ENCODE measurements at regions not wholly inside any gene's neighbourhood (a gene's known extent, or its start where the extent isn't known, plus 50 kb on each side); places are given as distances from the start of the nearest gene placed in this dataset.

- DNase-seq, result no peak
Observed at GRCh38 chr2:146814971-146815370, 1029.9 kb upstream of the ACVR2A start.

DNA sequence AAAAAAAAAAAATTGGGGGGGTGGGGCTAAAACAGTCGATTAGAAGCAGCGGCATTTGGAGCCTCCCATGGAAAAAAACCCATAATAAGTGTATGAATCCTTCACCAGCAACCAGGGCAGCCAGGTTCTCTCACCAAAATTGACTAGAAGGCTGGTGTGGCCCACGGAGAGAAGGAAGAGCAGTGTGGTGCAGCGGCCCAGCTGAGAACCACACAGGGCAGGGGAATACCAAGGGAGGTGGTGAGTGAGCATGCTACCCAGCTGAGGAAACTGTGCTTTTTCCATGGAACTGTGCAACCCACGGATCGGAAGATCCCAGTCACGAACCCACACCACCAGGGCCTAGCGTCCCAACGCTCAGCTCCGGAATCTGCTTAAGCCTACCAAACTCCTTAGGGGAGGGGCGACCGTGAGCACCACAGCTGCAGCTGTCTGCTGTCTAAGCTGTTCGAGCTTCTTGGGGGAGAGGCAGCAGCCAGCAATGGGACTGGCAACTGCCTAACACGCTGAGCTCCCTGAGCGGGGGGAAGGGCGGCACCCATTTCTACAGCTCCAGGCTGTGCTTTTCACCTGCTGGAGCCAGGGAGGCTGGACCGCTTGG lies 1037.2 kb upstream of the ACVR2A start:
- DNase-seq, result peak in 2 of 3 donors; percentile 10 to 29

GRCh38 chr2:146806364-146807005 lies 1038.3 kb upstream of the ACVR2A start:
- peak in 1 of 3 donors; percentile 42 for DNase-seq

DNA sequence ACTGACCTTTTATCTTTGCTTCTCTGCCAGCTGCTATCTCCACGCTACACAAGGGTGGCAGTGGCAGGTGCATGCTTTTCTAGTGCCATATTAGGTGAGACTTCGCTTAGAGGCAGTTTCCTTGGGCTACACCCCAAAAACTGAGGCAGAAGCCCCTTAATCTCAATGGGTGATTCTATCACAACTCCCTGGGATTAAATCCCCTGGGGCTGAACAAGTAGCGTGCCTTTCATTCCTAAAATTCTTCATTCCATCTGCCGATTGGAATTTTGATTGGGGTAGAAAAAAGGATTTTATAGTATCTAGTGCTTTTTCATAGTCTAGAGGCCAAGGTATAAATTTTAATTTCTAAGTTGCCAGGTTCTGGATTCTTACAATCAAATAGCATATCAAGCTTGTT lies 1040.5 kb upstream of the ACVR2A start:
- DNase-seq, result no peak

GRCh38 chr2:146801886-146802285 lies 1042.9 kb upstream of the ACVR2A start:
- DNase-seq, result no peak

GRCh38 chr2:146786396-146786795 lies 1058.4 kb upstream of the ACVR2A start:
- no peak for DNase-seq

GRCh38 chr2:146785101-146785500 lies 1059.7 kb upstream of the ACVR2A start:
- DNase-seq, result peak in 1 of 3 donors; percentile 4

GRCh38 chr2:146784602-146785001 lies 1060.2 kb upstream of the ACVR2A start:
- DNase-seq, result peak in 1 of 3 donors; percentile 2

DNA sequence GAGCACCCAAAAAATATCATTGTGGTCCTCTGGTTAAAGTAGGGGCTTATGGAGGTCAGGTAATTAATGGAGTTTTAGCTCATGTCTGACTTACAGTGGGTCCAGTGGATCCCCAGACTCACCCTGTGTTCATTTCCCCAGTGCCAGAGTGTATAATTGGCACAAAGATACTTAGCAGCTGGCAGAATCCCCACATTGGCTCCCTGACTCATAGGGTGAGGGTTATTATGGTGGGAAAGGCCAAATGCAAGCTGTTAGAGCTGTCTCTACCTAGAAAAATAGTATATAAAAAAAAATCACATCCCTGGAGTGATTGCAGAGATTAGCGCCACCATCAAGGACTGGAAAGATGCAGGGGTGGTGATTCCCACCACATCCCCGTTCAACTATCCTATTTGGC lies 1067.6 kb upstream of the ACVR2A start:
- DNase-seq, result no peak

DNA sequence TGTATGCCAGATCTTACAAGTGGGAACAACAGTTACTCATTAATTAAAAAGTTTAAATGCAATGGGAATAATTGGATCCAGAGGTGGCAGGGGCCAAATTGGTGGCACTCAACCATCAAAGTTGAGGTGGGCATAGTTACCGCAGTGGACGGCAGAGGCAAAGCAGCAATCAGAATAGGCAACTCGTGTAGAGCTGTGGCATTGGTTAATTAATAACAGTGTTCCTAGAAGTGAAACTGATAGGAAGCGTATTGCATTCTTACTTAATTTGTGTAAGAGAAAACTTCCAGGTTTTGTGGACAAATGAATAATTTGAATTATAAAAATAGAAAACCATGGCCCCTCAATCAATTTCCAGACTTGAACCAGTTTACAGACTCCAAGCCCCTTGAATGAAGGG lies 1068.2 kb upstream of the ACVR2A start:
- DNase-seq, result no peak

DNA sequence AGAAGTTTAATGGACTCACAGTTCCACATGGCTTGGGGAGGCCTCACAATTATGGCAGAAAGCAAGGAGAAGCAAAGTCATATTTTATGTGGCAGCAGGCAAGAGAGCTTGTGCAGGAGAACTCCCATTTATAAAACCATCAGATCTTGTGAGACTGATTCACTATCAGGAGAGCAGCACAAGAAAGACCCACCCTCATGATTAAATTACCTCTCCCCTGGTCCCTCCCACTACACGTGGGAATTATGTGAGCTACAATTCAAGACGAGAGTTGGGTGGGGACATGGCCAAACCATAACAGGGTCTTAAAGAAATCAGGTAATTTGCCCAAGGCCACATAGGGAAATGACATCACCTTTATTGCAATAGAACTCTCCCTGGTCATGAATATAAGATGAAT lies 1073.3 kb upstream of the ACVR2A start:
- no peak for DNase-seq

GRCh38 chr2:146764301-146764700 lies 1080.5 kb upstream of the ACVR2A start:
- DNase-seq, result no peak

DNA sequence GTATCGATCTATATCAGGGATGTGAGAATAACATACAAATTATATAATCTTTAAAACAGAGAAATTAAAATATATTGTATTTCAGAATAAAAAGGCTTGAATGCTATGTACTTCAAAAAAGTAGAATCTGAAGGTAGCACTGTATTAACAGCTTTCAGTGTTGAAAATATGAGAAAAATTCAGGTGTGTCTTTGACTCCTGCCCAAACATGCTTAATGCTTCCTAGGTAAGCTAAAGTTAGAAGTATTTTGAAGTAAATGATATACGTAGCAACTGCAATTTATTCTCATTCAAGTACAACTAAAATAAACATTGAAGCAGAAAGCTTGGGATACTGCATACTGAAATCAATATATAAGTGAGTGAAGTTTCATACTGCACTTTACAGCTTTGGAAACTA lies 1082.0 kb upstream of the ACVR2A start:
- no peak for DNase-seq

- no peak for DNase-seq
Observed at GRCh38 chr2:146754606-146755005, 1090.2 kb upstream of the ACVR2A start.

- no peak for DNase-seq
Observed at GRCh38 chr2:146748046-146748445, 1096.8 kb upstream of the ACVR2A start.

DNA sequence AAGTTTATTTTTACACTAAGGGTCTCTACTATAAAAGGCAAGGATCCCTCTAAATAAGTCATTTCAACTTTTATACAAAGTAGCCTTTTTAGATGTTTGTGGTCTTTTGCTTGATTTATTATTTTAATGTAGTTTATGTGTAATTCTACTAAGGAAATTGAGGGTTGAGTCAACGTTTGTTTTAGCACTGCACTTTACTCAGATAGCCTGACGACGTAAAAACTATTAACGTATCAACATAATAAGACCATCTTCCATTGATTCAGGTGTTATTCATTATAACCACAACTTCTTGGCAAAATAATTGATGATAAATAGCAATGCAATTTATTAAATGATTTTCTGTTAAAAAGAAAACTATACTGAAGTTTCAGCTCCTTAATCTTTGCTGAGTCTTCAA lies 1103.6 kb upstream of the ACVR2A start:
- no peak for DNase-seq

- DNase-seq, result no peak
Observed at GRCh38 chr2:146734821-146735190, 1110.0 kb upstream of the ACVR2A start.

- peak; percentile 51 to 73 (median 59) for DNase-seq
Observed at GRCh38 chr2:146734042-146734820, 1110.6 kb upstream of the ACVR2A start.

- DNase-seq, result no peak
Observed at GRCh38 chr2:146730882-146731281, 1113.9 kb upstream of the ACVR2A start.

DNA sequence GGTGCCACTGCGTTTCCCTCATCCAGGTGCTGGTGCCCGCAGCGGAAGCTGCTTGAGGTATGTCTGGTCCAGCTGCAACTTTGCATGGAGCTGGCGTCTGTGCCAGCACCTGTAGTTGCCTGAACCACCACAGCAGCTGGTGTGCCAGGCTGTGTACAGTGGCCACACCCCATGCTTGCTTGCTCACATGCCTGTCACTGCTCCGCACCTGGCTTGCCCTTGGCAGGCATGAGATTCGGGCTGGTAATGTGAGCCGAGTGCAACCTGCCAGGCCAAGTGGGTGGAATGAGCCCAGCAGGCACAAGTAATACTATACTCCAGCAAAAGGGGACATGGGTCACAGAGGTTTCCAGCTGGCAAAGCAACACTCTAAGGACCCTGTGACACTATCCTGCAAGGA lies 1123.3 kb upstream of the ACVR2A start:
- DNase-seq, result peak; percentile 21 to 48 (median 26)

DNA sequence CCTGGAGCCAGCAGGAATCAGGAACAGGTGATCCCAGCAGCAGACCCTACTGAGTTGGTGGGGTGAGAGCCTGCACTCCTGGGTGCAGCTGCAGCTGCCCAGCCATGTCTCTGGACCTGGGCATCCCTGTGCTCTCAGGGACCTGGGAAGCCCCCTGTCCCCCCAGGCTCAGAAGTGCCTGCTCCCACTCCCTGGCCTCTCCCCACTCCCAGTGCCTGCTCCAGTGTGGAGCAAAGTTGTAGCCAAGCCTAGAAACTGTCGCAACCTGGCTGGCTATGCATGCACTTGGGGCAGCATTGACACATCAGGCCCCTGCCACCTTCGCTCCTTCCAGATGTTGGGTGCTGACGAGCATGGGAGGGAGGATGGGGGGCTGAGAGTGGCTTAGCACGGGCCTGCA lies 1124.7 kb upstream of the ACVR2A start:
- no peak for DNase-seq

DNA sequence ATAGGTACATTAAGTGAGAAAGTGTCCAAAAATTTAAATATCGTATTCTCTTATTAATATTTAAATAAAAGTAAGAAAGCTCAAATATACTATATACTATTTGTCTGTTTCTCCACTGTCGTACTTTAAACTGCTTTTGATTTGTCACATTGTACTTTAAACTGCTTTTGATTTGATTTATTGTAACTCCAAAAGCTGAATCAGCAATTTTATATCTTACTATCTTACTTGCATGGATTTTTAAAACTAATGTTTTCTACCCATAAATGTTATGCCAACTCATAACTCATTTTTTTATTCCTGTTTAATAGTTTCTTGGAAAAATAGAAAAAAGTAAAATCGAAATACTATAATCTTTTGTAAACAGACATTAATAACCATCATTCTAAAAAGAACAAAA lies 1128.2 kb upstream of the ACVR2A start:
- DNase-seq, result no peak

GRCh38 chr2:146709004-146709403 lies 1135.8 kb upstream of the ACVR2A start:
- DNase-seq, result no peak
